K562 (cell line): ENCODE measurements at regions not wholly inside any gene's neighbourhood (a gene's known extent, or its start where the extent isn't known, plus 50 kb on each side); places are given as distances from the start of the nearest gene placed in this dataset.
A peak's percentile ranks its signal among the peaks of the same experiment; 100 is the strongest.

Experiments used
- ATAC-seq: fragments of 200-7000 bp; cut with Tn5 transposase; 3 replicates; pipeline ENCODE4 v1.9.1; 2020; ENCODE audit warnings: moderate library complexity
- BruUV-seq: library from RNA; stranded (reverse); fragments of 400-500 nt; replicated peaks from 2 replicates; lab custom pipeline; 2021; lab: Mats Ljungman, UMichigan
- CTCF ChIA-PET: fragments of 300-600 bp; formaldehyde crosslinking; extraction: SDS; loops from one replicate; lab custom pipeline; 2021; ENCODE audit warnings: low intra/inter-chr PET ratio; lab: Yijun Ruan, JAX
- POLR2A ChIA-PET: fragments of 300-600, 350-650 bp; sonication (Branson Sonifier 250); formaldehyde crosslinking; extraction: SDS; loops from one replicate; lab custom pipeline; 2021; ENCODE audit warnings: antibody characterized with exemption, inconsistent platforms; lab: Yijun Ruan, JAX
- DNase-seq, 4 experiments: peaks; one replicate each; pipeline versions ENCODE4 v3.0.0 to v3.0.0-alpha.2; 2011 to 2018; ENCODE audit warnings: low spot score in 3 of 4, mixed read lengths in 3 of 4; ENCODE audit errors: extremely low read depth in 1 of 4
- FAIRE-seq: peaks from 2 replicates; lab custom pipeline; 2011; peaks lifted over from hg19 to GRCh38; lab: Jason Lieb, UNC
- H2AFZ ChIP-seq: 2 replicates; pipeline ENCODE4 v1.6.0; 2011; ENCODE audit warnings: low read depth, low read length, control low read depth, inconsistent platforms
- H3K27ac ChIP-seq: fragments of 200-600 bp; 3 replicates; pipeline ENCODE4 v1.8.0; 2011; ENCODE audit warnings: low read depth, mild to moderate bottlenecking, control low read depth, inconsistent platforms, low read length, moderate library complexity, mixed read lengths; ENCODE audit errors: extremely low read depth
- H3K27me3 ChIP-seq, 2 experiments: fragments of 300-600 bp in 1 of 2; 2 replicates in 1 of 2; 3 replicates in 1 of 2; pipeline versions ENCODE4 v1.6.0 to v1.8.0; 2011; ENCODE audit warnings: inconsistent platforms in 2 of 2, low read length in 2 of 2, mild to moderate bottlenecking in 1 of 2, mixed read lengths in 1 of 2, moderate library complexity in 1 of 2; ENCODE audit not compliant: control insufficient read depth in 2 of 2, insufficient read depth in 2 of 2
- H3K36me3 ChIP-seq: fragments of 300-600 bp; 3 replicates; pipeline ENCODE4 v1.8.0; 2011; ENCODE audit warnings: mild to moderate bottlenecking, low read length, inconsistent platforms; ENCODE audit not compliant: control insufficient read depth, insufficient read depth
- H3K4me1 ChIP-seq, 2 experiments: fragments of 200-600 bp in 1 of 2; replicated peaks in 1 of 2; 2 replicates in 1 of 2; 3 replicates in 1 of 2; pipeline versions ENCODE4 v1.5.1 to v1.8.0; 2011; ENCODE audit warnings: inconsistent platforms in 2 of 2, low read length in 2 of 2, mild to moderate bottlenecking in 1 of 2, mixed read lengths in 1 of 2, moderate library complexity in 1 of 2; ENCODE audit not compliant: control insufficient read depth in 2 of 2, insufficient read depth in 2 of 2
- H3K4me2 ChIP-seq: 2 replicates; pipeline ENCODE4 v1.6.1; 2011; ENCODE audit warnings: low read length, control low read depth, inconsistent platforms, mixed read lengths; ENCODE audit not compliant: insufficient read depth
- H3K4me3 ChIP-seq: fragments of 200-600 bp; sonication (generic), shearing (Covaris generic); 2 replicates; pipeline ENCODE4 v1.5.1; 2016; ENCODE audit warnings: control low read depth, inconsistent platforms
- H3K79me2 ChIP-seq: fragments of 200-600 bp; 3 replicates; pipeline ENCODE4 v1.8.0; 2011; ENCODE audit warnings: low read length, inconsistent platforms; ENCODE audit not compliant: control insufficient read depth, insufficient read depth
- H3K9ac ChIP-seq, 2 experiments: 2 replicates each; pipeline versions ENCODE4 v1.6.0 to v1.6.1; 2011; ENCODE audit warnings: low read depth in 2 of 2, low read length in 2 of 2, control low read depth in 1 of 2, inconsistent platforms in 1 of 2, mild to moderate bottlenecking in 1 of 2, mixed read lengths in 1 of 2; ENCODE audit not compliant: insufficient read depth in 1 of 2
- H3K9me1 ChIP-seq: one replicate; pipeline ENCODE4 v1.6.0; 2011; ENCODE audit warnings: inconsistent platforms, mild to moderate bottlenecking, low read length, moderate library complexity; ENCODE audit not compliant: control insufficient read depth, insufficient read depth
- H3K9me3 ChIP-seq: replicated peaks from 2 replicates; pipeline ENCODE4 v1.5.1; 2011; ENCODE audit warnings: low read depth, low read length, inconsistent platforms; ENCODE audit not compliant: control insufficient read depth, insufficient read depth
- H4K20me1 ChIP-seq: replicated peaks from 2 replicates; pipeline ENCODE4 v1.6.1; 2011; ENCODE audit warnings: low read length, inconsistent platforms, mixed read lengths; ENCODE audit not compliant: control insufficient read depth, insufficient read depth
- BRD9 ChIP-seq: fragments of 450-650 bp; IDR thresholded peaks from 2 replicates; pipeline ENCODE4 v1.6.1; 2018; ENCODE audit warnings: low read depth; ENCODE audit not compliant: partially characterized antibody
- CBX1 ChIP-seq: sonication (generic); IDR thresholded peaks from 2 replicates; pipeline ENCODE4 v1.6.1; 2016; ENCODE audit warnings: antibody characterized with exemption, low read depth, mild to moderate bottlenecking
- E2F1 ChIP-seq: sonication (generic); formaldehyde crosslinking; IDR thresholded peaks from 2 replicates; pipeline ENCODE4 v1.8.1; 2023; ENCODE audit warnings: mild to moderate bottlenecking, missing genetic modification reagents, moderate library complexity
- E2F8 ChIP-seq: fragments of 450-650 bp; IDR thresholded peaks from 2 replicates; pipeline ENCODE4 v1.7.1; 2018; ENCODE audit warnings: mild to moderate bottlenecking, low read depth; ENCODE audit not compliant: partially characterized antibody
- KAT7 ChIP-seq: sonication (generic); formaldehyde crosslinking; IDR thresholded peaks from 2 replicates; pipeline ENCODE4 v1.8.0; 2022; ENCODE audit warnings: missing genetic modification reagents, mild to moderate bottlenecking, borderline replicate concordance
- KAT8 ChIP-seq: fragments of 450-650 bp; IDR thresholded peaks from 2 replicates; pipeline ENCODE4 v1.6.1; 2016; ENCODE audit warnings: low read depth, mild to moderate bottlenecking
- LEF1 ChIP-seq: fragments of 450-650 bp; IDR thresholded peaks from 2 replicates; pipeline ENCODE4 v1.6.1; 2016; ENCODE audit warnings: mild to moderate bottlenecking
- SMARCE1 ChIP-seq: fragments of 450-650 bp; IDR thresholded peaks from 2 replicates; pipeline ENCODE4 v1.7.1; 2016; ENCODE audit warnings: mild to moderate bottlenecking
- ZNF133 ChIP-seq: fragments of 250-450 bp; sonication (Bioruptor Pico); IDR thresholded peaks from 2 replicates; pipeline ENCODE4 v1.4.0; 2020; ENCODE audit warnings: mild to moderate bottlenecking
- ZNF76 ChIP-seq: fragments of 250-450 bp; sonication (Bioruptor Pico); IDR thresholded peaks from 2 replicates; pipeline ENCODE4 v1.4.0; 2020; ENCODE audit warnings: mild to moderate bottlenecking, moderate library complexity, borderline replicate concordance
- ZNF79 ChIP-seq: fragments of 250-450 bp; sonication (Bioruptor Pico); IDR thresholded peaks from 2 replicates; pipeline ENCODE4 v1.4.0; 2020; ENCODE audit warnings: low read depth, mild to moderate bottlenecking, moderate library complexity
- ZZZ3 ChIP-seq: fragments of 450-650 bp; IDR thresholded peaks from 2 replicates; pipeline ENCODE4 v1.6.1; 2016; ENCODE audit warnings: antibody characterized with exemption, mild to moderate bottlenecking, moderate library complexity
- WGBS: fragments of 100-300 bp; shearing (Covaris generic); methylation state at CpG from one replicate; pipeline ENCODE4 v1.1.6; 2016; ENCODE audit warnings: low coverage, mixed read lengths; ENCODE audit not compliant: insufficient coverage; ENCODE audit errors: missing lambda C conversion rate; 5-methylcytosine and 5-hydroxymethylcytosine counted together
- in situ Hi-C: fragments of 300-500 bp; cut with MboI; formaldehyde crosslinking; loops from 4 replicates; pipeline ENCODE4 v1.15.0; 2018; ENCODE audit warnings: inconsistent platforms, mixed read lengths
- intact Hi-C: fragments of 100-400 bp; cut with micrococcal nuclease; formaldehyde crosslinking; loops from 2 replicates; pipeline ENCODE4 v1.14.2; 2022

- no peak for TF ChIP-seq LEF1
- TF ChIP-seq KAT8 = no peak
- no peak for TF ChIP-seq ZNF76 (CRISPR knock-in tag)
- TF ChIP-seq SMARCE1 = no peak
- TF ChIP-seq KAT7 = no peak
- TF ChIP-seq BRD9 = no peak
- no peak for TF ChIP-seq CBX1
- no peak for TF ChIP-seq E2F8
- TF ChIP-seq E2F1 (CRISPR knock-in tag) = no peak
- TF ChIP-seq ZNF133 (CRISPR knock-in tag) = no peak
- no peak for TF ChIP-seq ZZZ3
- no peak for TF ChIP-seq ZNF79 (CRISPR knock-in tag)
- in situ Hi-C loops (no loop called here), intact Hi-C loops (no loop called here)
- no peak overlapping the region for H3K4me2 ChIP-seq
- H3K79me2 ChIP-seq = peaks cover 4% of the 10 kb centered on the region; the same call in 1 of the 3 replicates
- no peak overlapping the region for H3K9ac ChIP-seq
- H3K27me3 ChIP-seq = no peaks in the 10 kb centered on the region
- peaks cover 0 to 21% of the 10 kb centered on the region in 2 experiments; a peak in 3 of 5 replicates for H3K4me1 ChIP-seq
- ATAC-seq (no peak), DNase-seq (no peak), FAIRE-seq (no peak)
- H3K4me3 ChIP-seq = no peak overlapping the region
- no TSS peak for BruUV-seq
- H2AFZ ChIP-seq = peak overlapping the region; percentile 35; the same call in 1 of the 2 replicates
- ChIA-PET CTCF (no interaction called here), POLR2A (no interaction called here)
- H3K9me3 ChIP-seq = no peaks in the 10 kb centered on the region
- no peak overlapping the region for H3K27ac ChIP-seq
- H3K9me1 ChIP-seq = no peaks in the 10 kb centered on the region
- no peaks in the 10 kb centered on the region for H3K36me3 ChIP-seq
- 33% methylated on average over 1 of the region's 1 CpG for WGBS
- no peaks in the 10 kb centered on the region for H4K20me1 ChIP-seq
Measured at GRCh38 chr7:12746211-12746610, 58.8 kb downstream of the ARL4A start.
